HG02870 (cell line): ENCODE measurements at regions not wholly inside any gene's neighbourhood (a gene's known extent, or its start where the extent isn't known, plus 50 kb on each side); places are given as distances from the start of the nearest gene placed in this dataset.

Experiments
- ATAC-seq: cut with Tn5 transposase; IDR thresholded peaks from one replicate; pipeline ENCODE4 v1.9.1; 2021; ENCODE audit warnings: mild to moderate bottlenecking, moderate library complexity; ENCODE audit not compliant: unreplicated experiment

DNA sequence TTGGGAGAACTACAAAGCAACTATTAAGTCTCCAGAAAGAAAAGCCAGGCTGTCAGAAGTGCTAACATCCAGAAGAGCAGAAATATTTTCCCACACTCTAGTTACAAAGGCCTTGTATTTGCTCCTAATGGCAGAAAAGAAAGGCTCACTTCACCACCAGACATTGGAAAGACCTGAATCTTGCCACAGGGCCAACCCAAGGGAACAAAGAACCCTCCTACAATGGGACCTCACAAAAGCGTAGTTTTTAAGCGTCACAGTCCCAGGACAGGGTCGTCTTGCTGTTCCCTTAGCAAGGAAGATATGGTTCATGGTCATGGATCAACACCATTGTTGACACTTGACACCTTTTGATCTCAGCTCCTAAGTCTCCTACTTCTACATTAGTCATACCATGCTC lies 119.1 kb downstream of the RPS29 start:
- ATAC-seq: no peak

DNA sequence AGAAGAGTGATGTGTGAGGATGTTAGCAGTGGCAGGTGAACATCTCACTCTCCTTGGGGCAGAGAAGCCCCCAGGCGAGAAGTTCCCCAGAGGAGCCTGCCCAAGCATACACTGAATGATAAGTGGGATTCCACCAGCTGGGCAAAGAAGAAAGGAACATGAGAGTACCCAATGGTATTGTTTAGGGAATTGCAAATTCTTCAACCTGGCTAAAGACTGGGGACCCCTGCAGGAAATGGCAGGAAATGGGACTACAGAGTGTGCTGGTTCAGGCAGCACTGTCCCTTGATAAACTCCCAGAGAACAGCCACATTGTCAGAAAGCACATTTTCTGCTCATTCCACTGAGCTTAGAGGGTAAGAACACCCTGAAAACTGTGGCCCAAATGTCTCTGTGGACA lies 121.3 kb downstream of the RPS29 start:
- no peak for ATAC-seq

DNA sequence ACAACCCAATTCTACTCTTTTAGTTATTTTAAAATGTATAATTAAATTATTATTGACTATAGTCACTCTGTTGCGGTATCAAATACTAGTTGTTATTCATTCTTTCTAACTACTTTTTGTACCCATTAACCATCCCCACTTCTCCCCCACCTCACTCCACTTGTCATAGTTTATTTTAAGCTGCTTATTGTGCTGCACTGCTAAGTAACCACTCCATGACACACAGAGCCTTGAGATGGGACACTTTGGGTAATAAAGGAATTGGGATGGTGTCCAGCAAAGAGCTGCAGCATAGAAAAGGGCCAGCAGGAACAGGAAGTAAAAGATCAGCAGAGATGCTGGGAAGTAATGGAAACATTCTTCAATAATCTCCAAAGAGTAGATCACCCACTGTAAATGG lies 123.0 kb downstream of the RPS29 start:
- no peak for ATAC-seq

DNA sequence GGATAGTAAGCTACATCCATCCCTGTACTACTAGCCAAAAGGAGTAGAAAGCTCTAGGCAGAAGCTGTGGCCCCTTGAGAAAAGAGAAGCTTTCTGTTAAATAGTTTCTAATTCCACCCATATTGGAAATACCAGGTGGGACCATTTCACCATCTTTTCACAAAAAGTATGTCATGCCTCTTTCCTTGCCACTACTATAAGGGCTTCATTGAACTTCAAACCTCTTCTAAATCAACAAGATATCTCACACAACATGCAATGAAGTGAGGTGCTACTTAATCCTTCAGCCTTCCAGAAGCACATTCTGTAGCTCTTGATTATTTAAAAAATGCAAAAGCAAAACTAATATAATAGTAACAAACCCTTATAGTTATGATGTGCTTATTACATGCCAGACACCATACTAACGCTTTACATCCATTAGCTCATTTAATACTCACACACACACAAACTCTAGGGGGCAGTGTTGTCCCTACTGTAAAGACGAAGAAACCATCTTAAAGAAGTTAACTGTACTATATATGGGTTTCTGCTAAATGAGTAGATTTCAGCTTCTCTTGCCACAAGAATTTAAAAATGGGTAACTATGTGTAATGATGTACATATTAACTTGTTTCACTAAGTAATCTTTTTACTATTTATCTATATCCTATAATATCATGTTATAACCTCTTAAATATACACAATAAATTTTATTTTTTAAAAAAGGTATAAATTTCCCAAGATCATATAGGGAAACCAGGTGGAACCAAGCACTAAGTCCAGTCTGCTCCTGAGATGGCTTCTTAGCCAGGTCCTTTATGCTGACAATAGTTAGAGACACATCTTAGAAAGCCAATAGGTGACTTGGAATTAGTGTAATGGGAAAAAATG lies 124.4 kb downstream of the RPS29 start:
- peak; percentile 92 for ATAC-seq

DNA sequence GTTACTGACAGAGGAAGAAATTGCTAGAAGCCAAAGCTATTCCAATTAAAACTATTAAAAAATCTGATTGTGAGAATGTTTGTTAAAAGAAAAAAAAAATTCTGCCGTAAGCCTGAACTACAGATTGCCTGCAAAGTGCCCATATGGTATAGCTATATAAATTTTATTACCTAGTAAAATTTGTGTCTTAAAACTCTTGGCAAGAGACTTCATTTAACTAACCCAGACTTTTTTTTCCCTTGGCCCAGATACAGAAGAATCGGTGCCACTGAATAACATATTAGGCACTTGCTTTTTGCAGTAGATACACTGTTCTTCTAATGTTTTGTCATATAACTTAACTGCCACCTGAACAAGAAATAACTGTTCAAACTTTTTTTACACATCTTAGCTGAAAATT lies 125.5 kb downstream of the RPS29 start:
- ATAC-seq: no peak

DNA sequence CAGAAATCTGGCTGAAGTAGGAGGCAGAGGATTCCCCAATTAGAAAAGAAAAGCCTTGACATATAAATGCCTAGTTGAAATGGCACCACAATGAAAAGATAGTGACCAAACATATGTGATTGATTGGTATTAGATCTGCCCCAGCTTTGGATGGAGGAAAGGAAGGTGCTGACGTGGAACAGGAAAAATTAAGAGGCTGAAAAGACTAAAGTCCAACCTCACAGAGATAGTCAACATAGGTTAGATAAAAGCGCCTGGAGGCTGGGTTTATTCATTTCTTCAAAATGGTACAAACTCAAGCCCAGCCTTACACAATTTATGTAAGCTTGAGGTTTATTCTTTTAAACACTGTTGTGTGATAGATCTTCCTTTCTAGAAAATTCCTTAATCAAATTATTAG lies 129.6 kb downstream of the RPS29 start:
- ATAC-seq: no peak

DNA sequence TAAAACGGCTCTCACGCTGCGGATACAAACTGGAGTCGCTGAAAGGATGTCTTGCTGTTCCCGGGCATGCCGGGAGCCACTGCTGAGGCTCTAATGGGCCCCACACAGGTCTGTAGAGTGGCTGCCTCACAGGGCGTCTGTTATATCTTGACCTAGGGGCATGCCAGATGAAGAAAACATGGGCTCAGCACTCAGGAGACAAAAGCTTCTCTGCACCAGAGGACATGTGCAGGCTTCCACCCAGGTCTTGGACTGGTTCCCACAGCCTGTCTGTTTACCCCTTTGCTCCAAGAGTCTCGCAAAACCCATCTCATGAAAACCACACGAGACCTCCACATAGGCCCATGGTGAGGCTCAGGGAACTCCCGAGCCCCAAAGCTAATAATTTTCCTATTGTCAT lies 134.2 kb downstream of the RPS29 start:
- ATAC-seq: no peak

DNA sequence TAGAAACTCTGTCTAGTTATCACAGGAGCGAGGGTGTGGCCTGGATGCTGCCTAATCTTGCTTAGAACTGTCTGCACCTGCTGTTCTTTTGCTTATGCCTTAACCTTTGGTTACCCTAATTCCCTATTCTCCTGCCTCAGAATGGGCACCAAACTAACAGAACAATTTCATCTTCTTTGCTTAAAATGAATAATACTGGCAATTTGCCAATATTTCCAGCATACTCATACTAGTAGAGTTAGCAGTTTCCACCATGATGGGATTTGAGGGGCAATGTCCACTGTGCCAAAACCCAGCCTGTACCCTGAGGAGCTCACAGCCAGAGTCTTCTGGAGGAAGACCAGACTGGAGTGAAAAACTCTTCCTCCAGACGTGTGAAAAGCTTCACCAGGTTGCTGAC lies 136.4 kb downstream of the RPS29 start:
- no peak for ATAC-seq

DNA sequence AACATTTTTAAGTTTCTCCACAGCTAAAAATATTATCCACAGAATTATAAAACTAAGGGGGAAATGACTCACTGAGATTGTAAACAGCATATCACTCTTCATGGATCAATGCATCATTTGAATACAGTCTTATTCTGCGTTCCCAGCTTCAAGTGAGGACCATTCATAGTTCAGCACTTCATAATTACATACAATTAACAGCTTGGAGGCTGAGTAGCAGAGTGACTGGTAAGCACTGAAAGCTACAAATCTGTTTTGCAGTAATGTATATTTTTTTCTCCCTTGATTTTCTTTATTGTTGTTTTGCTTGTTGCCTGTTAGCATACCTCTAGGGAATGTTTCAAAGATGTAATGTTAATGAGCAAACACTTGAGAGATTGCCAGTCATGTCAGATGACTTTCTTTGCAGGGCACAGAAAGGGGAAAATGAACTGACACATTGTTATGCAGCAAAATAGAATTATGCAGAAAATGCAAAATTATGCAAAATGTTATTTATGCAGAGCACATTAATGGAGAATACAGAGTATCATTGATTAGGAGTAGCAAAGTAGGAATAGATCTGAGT lies 138.6 kb downstream of the RPS29 start:
- no peak for ATAC-seq

DNA sequence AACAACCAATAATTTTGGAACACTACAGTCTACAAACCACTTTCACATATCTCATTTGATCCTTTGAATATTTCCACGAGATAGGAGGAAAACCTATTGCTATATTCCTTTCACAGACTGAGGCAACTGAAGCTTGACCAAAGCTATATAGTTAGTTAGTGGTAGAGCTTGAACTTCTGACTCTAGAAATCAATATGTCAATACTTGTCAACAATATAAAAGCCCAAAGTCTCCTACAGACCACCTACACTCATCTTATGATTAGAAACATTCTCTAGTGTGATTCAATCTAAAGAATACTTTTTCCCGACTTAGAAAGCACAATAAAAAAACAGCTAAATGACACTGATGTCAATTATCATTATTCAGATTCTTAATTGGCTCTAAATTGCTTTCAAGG lies 139.4 kb downstream of the RPS29 start:
- no peak for ATAC-seq

DNA sequence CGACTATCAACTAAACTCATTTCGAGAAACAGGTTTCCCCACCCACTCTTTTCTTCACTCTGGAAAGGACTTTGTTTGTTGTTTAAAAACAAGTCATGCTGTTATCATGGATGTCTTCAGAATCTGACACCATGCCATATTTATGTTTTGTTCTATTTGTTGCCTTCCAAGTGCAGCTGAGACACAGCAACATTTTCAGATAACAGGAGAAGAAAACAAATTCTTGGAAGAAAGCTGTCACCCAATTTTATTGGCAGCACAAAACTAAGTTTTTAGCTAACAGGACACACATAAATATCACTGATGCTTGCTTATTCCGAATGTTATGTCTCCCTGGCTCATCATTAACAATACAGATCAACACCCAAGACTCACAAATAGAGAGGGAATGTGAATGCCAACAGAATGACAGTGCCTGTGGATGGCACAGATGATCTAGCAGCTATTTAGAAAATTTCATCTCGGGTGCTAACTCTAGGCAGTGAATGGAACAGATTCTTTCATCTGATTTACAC lies 147.9 kb downstream of the RPS29 start:
- no peak for ATAC-seq

DNA sequence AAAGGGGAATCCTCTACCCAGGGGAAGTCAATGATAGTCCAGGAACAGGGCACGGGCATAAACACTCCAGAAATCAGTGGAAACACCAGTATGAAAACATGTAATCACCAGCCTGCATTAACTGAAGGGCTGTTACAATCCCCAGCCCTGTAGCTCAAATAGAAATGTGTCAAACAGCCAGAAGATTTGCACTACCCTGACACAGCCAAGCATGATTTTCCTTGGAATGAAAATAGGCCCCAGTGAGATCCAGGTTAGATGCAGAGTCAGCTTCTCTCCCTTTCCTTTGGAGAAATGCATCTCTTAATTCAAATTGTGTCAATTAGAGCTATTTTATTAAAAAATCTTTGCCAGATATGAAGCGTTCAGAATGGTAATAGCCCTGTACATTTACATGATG lies 158.1 kb downstream of the RPS29 start:
- no peak for ATAC-seq

DNA sequence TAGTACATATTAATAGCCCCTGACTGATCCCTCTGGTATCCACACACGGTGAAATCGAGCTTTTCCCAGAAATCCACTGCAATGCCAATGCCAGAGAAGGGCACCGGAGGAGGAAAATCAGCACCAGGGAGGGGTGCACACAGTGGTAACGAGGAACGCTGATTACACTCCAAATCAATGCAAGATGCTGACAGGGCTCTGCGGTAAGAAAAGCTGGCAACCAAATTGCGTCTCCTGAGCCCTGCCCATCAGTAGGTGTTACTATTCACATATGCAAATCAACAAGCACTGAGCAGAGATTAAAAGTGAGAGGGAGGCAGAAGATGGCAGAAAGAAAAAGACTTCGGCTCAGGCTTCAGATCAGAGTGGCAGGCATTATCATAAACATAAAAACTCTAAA lies 159.1 kb downstream of the RPS29 start:
- ATAC-seq: no peak

DNA sequence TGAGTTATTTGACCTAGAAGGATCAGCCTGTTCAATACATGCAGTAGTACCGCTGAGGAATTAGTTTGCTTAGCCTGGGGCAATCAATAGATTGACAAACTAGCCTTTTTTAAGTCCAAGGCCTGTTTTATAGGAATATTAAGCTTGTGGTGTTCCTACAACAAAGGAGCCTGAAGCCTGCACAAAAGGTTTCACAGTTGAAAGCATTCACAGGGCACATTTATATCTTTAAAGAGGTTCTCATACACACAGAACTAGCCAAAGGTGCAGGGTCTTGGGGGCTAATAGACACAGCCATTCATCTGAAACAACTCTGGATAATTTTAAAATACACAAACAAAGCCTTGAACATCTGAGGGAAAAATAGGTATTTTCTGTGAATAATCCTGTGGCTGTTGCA lies 160.3 kb downstream of the RPS29 start:
- no peak for ATAC-seq

DNA sequence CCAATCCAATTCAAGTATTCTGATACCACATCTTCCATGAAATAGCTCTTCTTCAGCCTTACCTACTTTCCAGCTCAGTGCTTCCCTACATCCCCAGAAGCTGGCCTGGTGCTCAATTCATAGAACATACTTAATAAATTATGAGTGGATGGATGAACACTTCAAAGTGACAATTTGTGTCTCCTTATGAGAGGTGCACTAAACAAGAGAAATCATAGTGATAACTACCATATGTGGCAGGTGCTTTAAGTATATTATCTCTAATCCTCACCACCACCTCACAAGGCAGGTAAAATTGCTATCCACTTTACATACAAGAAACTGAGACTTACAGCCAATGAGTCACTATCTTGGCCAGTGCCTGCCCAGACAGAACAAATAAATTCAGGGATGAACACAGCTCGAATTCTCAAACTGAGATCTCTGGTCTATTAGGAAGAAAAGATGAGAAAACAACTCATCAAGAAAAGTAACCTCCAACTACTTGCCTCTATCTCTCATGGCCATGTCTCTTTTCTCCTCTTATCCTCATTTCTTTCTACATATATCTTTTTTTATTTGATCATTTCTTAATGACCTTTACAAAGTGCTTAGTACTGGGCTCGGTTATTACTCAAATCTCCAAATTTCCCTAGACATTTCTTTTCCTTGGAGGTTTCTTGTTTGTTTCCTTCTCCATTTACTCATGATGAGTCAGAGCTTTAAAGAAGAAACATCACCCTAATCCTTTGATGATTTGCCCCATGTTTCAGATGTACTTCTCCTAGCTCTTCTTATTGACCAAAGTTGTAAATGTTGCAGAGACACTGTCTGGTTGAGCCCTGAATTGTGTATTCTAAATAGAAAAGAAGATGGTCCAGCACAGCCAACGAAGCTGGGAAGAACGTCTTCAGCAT lies 161.5 kb downstream of the RPS29 start:
- ATAC-seq: no peak

DNA sequence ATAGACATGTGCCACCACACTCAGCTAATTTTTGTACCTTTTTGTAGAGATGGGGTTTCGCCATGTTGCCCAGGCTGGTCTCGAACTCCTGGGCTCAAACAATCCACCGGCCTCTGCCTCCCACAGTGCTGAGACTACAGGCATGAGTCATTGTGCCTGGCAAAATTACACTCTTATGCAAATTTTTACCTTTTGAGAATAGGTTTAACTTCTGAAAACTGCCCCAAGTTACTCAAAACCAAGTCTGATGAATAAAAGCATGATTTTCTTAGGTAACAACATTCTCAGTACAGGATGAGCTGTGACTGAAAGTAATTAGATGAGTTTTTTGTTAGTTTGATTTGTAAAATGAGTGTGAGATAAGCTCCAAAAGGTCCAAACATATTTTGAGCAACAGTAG lies 166.0 kb downstream of the RPS29 start:
- peak; percentile 93 for ATAC-seq

DNA sequence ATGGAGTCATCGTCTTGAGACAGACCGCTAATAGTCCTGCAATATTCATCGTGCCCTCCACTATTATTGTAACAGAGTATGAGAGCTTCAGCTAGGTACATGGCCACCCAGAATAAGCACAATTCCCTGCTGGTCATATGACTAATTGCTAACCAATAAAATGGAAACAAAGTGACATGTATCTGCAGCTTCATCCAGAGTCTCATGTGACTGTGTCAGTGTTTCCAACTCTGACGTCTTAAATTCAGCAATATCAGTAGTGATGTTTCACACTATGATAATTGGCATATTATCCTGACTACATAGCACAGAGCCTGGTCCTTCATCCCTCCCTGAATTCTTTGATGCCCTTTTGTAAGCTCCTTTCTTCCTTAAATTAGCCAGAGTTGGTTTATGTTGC lies 167.4 kb downstream of the RPS29 start:
- ATAC-seq: no peak

DNA sequence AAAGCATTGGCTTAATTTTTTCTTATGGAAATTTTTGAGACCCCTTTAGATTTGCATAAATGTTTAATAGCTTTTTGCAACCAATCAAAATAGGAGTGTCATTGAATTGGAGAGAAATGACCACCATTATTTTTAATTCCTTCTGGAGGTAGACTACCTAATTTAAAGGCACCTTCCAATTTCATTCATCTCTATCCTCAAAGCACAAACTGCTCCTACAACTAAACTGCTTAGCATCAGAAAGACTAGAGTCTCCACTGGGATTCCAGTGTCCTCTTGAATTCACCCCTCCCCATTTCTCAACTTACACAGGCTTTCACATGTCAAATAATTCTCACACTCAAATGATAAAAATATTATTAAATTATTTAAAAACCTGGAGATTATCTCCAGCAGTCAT lies 168.4 kb downstream of the RPS29 start:
- no peak for ATAC-seq

DNA sequence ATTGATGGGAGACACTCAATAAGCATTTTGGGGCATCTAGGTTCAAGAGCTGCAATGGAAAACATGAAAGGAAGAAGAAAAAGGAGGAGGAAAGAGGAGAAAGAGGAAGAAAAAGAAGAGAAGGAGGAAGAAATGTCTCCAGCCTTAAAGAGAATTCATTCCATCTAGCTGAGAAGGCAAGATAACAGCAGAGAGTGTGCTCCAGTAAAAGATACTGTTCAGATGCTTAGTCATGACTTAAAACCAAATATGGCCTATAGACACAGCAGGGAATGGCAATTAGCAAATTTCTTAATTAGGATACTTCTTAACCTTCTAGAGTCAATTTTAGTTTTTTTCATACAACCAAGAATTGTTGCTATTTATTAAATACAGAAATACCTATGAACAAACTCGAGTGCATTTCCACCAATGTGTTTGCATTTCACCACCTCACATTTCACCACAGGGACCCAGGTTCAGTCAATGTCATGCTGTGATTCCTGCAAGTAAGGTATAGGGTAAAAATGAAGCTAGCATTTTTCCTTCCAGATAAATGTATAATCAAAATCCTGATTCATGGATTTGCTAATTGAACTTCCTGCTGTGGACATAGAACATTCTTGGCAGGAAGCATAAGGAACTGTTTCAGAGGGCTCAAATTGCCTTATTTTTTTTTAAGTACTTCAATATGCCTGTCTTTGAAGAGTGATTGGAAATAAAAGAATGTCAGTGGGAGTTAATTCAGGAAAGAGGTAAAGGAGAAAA lies 177.8 kb downstream of the RPS29 start:
- ATAC-seq: no peak

DNA sequence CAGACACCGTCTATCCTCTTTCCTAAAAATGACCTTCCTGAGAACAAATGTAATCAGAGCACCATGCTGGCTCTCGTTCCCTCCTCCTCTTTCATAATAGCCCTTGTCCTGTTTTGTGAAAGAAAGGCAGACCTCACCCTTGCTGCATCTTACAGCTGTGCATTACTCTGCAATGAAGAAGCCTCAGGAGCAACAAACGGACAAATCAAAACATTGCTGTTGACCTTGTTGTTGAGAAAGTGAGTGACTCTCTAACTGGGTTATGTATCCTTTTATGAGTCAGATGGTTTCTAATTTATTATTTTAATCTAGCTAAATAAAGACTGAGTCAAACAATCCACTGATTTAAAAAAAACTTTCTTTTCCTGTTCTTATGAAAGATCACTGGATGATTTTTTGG lies 180.9 kb downstream of the RPS29 start:
- ATAC-seq: no peak

DNA sequence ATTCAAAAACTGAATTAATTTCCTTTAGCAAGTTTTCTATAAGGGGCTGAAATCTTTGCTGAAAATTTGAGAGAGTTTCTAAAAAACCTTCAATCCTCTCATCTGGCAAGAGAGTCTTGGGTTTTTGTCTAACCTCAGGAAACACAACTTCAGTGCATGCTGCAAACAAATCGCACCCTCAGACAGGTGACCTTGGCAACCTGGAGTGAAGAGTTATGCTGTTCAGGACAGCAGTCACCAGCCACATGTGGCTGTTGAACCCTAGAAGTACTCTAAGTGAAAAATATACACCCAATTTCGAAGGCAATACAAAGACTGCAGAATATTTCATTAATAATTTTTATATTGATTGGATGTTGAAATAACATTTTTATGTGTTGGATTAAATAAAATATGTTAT lies 184.8 kb downstream of the RPS29 start:
- no peak for ATAC-seq
